ENCODE measurements at regions not wholly inside any gene's neighbourhood (a gene's known extent, or its start where the extent isn't known, plus 50 kb on each side); places are given as distances from the start of the nearest gene placed in this dataset.
"Not testable (repeated sequence)": the region's sequence is repeated elsewhere in the genome, so short reads cannot be mapped to it uniquely, and the experiment has no call there.

- intact Hi-C loops (cut with DNase I) = no loop called here
- DNase-seq = no peak
Observed at GRCh38 chr18:1092228-1092627, 187.6 kb downstream of the ADCYAP1 start.

- intact Hi-C loops (cut with DNase I) = no loop called here
- peak in 7 of 42 donors; percentile 5 to 31 (median 12) for DNase-seq
Observed at GRCh38 chr18:1094409-1094808, 189.7 kb downstream of the ADCYAP1 start.

- DNase-seq; intact Hi-C loops (cut with DNase I): not testable (repeated sequence)
Observed at GRCh38 chr18:1097991-1098735, 193.5 kb downstream of the ADCYAP1 start.

- intact Hi-C loops (cut with DNase I) = no loop called here
- no peak for DNase-seq
Observed at GRCh38 chr18:1102848-1103247, 198.2 kb downstream of the ADCYAP1 start.

GRCh38 chr18:1103537-1103936, 198.9 kb downstream of the ADCYAP1 start:
- intact Hi-C loops (cut with DNase I) = no loop called here
- DNase-seq = no peak

- DNase-seq = no peak
- intact Hi-C loops (cut with DNase I) = no loop called here
Observed at GRCh38 chr18:1104181-1104881, 199.7 kb downstream of the ADCYAP1 start.

GRCh38 chr18:1124495-1124894, 219.8 kb downstream of the ADCYAP1 start:
- intact Hi-C loops (cut with DNase I) = no loop called here
- DNase-seq = no peak

GRCh38 chr18:1133541-1133940, 228.9 kb downstream of the ADCYAP1 start:
- intact Hi-C loops (cut with DNase I) = no loop called here
- no peak for DNase-seq

GRCh38 chr18:1147730-1148129, 243.1 kb downstream of the ADCYAP1 start:
- intact Hi-C loops (cut with DNase I) = no loop called here
- DNase-seq = no peak

- intact Hi-C loops (cut with DNase I) = no loop called here
- DNase-seq = no peak
Observed at GRCh38 chr18:1149709-1150108, 245.0 kb downstream of the ADCYAP1 start.

- intact Hi-C loops (cut with DNase I) = no loop called here
- no peak for DNase-seq
Observed at GRCh38 chr18:1150344-1150743, 245.7 kb downstream of the ADCYAP1 start.

- intact Hi-C loops (cut with DNase I); DNase-seq: not testable (repeated sequence)
Observed at GRCh38 chr18:1152958-1153357, 248.3 kb downstream of the ADCYAP1 start.

GRCh38 chr18:1173593-1173992, 268.9 kb downstream of the ADCYAP1 start:
- DNase-seq = no peak
- intact Hi-C loops (cut with DNase I) = no loop called here

- no peak for DNase-seq
- intact Hi-C loops (cut with DNase I) = no loop called here
Observed at GRCh38 chr18:1177232-1177631, 272.6 kb downstream of the ADCYAP1 start.

GRCh38 chr18:1191341-1191740, 286.7 kb downstream of the ADCYAP1 start:
- intact Hi-C loops (cut with DNase I) = no loop called here

GRCh38 chr18:1213126-1213525, 308.5 kb downstream of the ADCYAP1 start:
- intact Hi-C loops (cut with DNase I) = no loop called here
- no peak for DNase-seq

More at GRCh38 chr18:1191341-1191740, 286.7 kb downstream of the ADCYAP1 start:
- DNase-seq = no peak

GRCh38 chr18:1222880-1223279, 318.2 kb downstream of the ADCYAP1 start:
- intact Hi-C loops (cut with DNase I) = no loop called here
- DNase-seq = no peak

GRCh38 chr18:1227025-1227424, 322.4 kb downstream of the ADCYAP1 start:
- intact Hi-C loops (cut with DNase I) = no loop called here

GRCh38 chr18:1229634-1230033, 325.0 kb downstream of the ADCYAP1 start:
- DNase-seq = no peak
- intact Hi-C loops (cut with DNase I) = no loop called here

More at GRCh38 chr18:1227025-1227424, 322.4 kb downstream of the ADCYAP1 start:
- DNase-seq = peak in 8 of 42 donors; percentile 3 to 43 (median 13)

- no peak for DNase-seq
- intact Hi-C loops (cut with DNase I) = no loop called here
Observed at GRCh38 chr18:1232867-1233266, 328.2 kb downstream of the ADCYAP1 start.

- intact Hi-C loops (cut with DNase I) = no loop called here
- no peak for DNase-seq
Observed at GRCh38 chr18:1240701-1241100, 336.0 kb downstream of the ADCYAP1 start.

Measured in head of caudate nucleus (tissue), 42 donors.